Thyroid gland (tissue), 4 donors: ENCODE measurements at regions not wholly inside any gene's neighbourhood (a gene's known extent, or its start where the extent isn't known, plus 50 kb on each side); places are given as distances from the start of the nearest gene placed in this dataset.

Experiments
- DNase-seq, 2 donors: peaks; one replicate each; pipeline ENCODE4 v3.0.0-alpha.2; 2019
- H3K27ac ChIP-seq, 3 donors: fragments of 200-600 bp; sonication (generic); 1 replicate in 2 of 3; 2 replicates in 1 of 3; pipeline ENCODE4 v1.5.1; 2016 to 2019; ENCODE audit warnings: mild to moderate bottlenecking in 1 of 3, moderate library complexity in 1 of 3
- H3K27me3 ChIP-seq: fragments of 200-600 bp; sonication (generic); one replicate; pipeline ENCODE4 v1.5.1; 2019
- H3K36me3 ChIP-seq, 2 donors: fragments of 200-600 bp; sonication (generic); one replicate each; pipeline ENCODE4 v1.5.1; 2016 to 2019
- H3K4me1 ChIP-seq, 2 donors: fragments of 200-600 bp; sonication (generic); one replicate each; pipeline ENCODE4 v1.5.1; 2017 to 2019
- H3K4me3 ChIP-seq, 3 donors: fragments of 200-600 bp; sonication (generic); replicated peaks in 1 of 3; 1 replicate in 2 of 3; 2 replicates in 1 of 3; pipeline ENCODE4 v1.5.1; 2016; ENCODE audit warnings: mild to moderate bottlenecking in 1 of 3
- H3K9me3 ChIP-seq: fragments of 200-600 bp; sonication (generic); one replicate; pipeline ENCODE4 v1.5.1; 2017
- CTCF ChIP-seq, 6 experiments: fragments of 200-600 bp in 3 of 6; fragments of 450-650 bp in 3 of 6; sonication (generic) in 3 of 6; IDR thresholded peaks; one replicate each; pipeline ENCODE4 v1.5.1; 2016 to 2019; ENCODE audit warnings: antibody characterized with exemption in 6 of 6, mild to moderate bottlenecking in 2 of 6, inconsistent platforms in 1 of 6, moderate library complexity in 1 of 6
- POLR2A ChIP-seq, 2 donors: fragments of 450-650 bp; IDR thresholded peaks; one replicate each; pipeline ENCODE4 v1.6.1; 2017; ENCODE audit warnings: antibody characterized with exemption in 2 of 2, mild to moderate bottlenecking in 2 of 2, moderate library complexity in 1 of 2
- WGBS, 2 donors: methylation state at CpG; one replicate each; pipeline ENCODE4 v1.1.5; 2017; 5-methylcytosine and 5-hydroxymethylcytosine counted together
- intact Hi-C: fragments of 100-400 bp; cut with DNase I; formaldehyde crosslinking; loops from one replicate; pipeline ENCODE4 v1.15.1; 2023

- Histone ChIP-seq H3K4me1 (peaks cover 4% of the 10 kb centered on the region in 2 donors), H3K4me3 (no peak overlapping the region), H3K36me3 (no peaks in the 10 kb centered on the region), H3K9me3 (no peaks in the 10 kb centered on the region), H3K27ac (peak overlapping the region; percentile 54 to 83 (median 77)), H3K27me3 (no peaks in the 10 kb centered on the region)
- WGBS, 2 donors = 65 to 66% methylated on average over 5 of the region's 5 CpGs
- TF ChIP-seq CTCF (IDR thresholded peaks at IDR 0.05) = no peak
- no peak for TF ChIP-seq POLR2A (IDR thresholded peaks at IDR 0.05)
- no peak for DNase-seq
- intact Hi-C loops = no loop called here
Observed at GRCh38 chr6:15037253-15037652, 208.6 kb upstream of the JARID2 start.

- peaks cover 4% of the 10 kb centered on the region in 2 donors for H3K4me1 ChIP-seq
- no peaks in the 10 kb centered on the region for H3K27me3 ChIP-seq
- H3K4me3 ChIP-seq = no peak overlapping the region
- intact Hi-C loops = no loop called here
- TF ChIP-seq POLR2A (IDR thresholded peaks at IDR 0.05) (no peak), CTCF (IDR thresholded peaks at IDR 0.05) (no peak)
- DNase-seq = no peak
- H3K9me3 ChIP-seq = no peaks in the 10 kb centered on the region
- 96 to 98% methylated on average over 11 of the region's 11 CpGs for WGBS, 2 donors
- no peaks in the 10 kb centered on the region for H3K36me3 ChIP-seq
- H3K27ac ChIP-seq = peak overlapping the region in 1 of 3 donors; percentile 54
Observed at GRCh38 chr6:15038013-15038791, 207.7 kb upstream of the JARID2 start.

GRCh38 chr6:15039136-15039535 is 206.7 kb upstream of the JARID2 start:
- Histone ChIP-seq H3K9me3 (no peaks in the 10 kb centered on the region), H3K4me3 (no peak overlapping the region), H3K36me3 (no peaks in the 10 kb centered on the region), H3K27me3 (no peaks in the 10 kb centered on the region), H3K4me1 (peaks cover 4% of the 10 kb centered on the region in 2 donors), H3K27ac (no peak overlapping the region)
- intact Hi-C loops = no loop called here
- DNase-seq = no peak
- no peak for TF ChIP-seq POLR2A (IDR thresholded peaks at IDR 0.05)
- TF ChIP-seq CTCF (IDR thresholded peaks at IDR 0.05) = no peak
- 98 to 100% methylated on average over 3 of the region's 3 CpGs for WGBS, 2 donors

GRCh38 chr6:15042938-15043337 is 202.9 kb upstream of the JARID2 start:
- H3K4me1 ChIP-seq = no peaks in the 10 kb centered on the region
- TF ChIP-seq CTCF (IDR thresholded peaks at IDR 0.05) = no peak
- TF ChIP-seq POLR2A (IDR thresholded peaks at IDR 0.05) = no peak
- WGBS, 2 donors = 92 to 95% methylated on average over 4 of the region's 4 CpGs
- no peaks in the 10 kb centered on the region for H3K9me3 ChIP-seq
- H3K4me3 ChIP-seq = no peak overlapping the region
- no peak overlapping the region for H3K27ac ChIP-seq
- no peaks in the 10 kb centered on the region for H3K27me3 ChIP-seq
- no peak for DNase-seq
- intact Hi-C loops = no loop called here
- no peaks in the 10 kb centered on the region for H3K36me3 ChIP-seq

- Histone ChIP-seq H3K36me3 (no peaks in the 10 kb centered on the region), H3K27me3 (no peaks in the 10 kb centered on the region), H3K27ac (no peak overlapping the region), H3K9me3 (no peaks in the 10 kb centered on the region), H3K4me1 (no peaks in the 10 kb centered on the region), H3K4me3 (no peak overlapping the region)
- no peak for DNase-seq
- no peak for TF ChIP-seq CTCF (IDR thresholded peaks at IDR 0.05)
- no peak for TF ChIP-seq POLR2A (IDR thresholded peaks at IDR 0.05)
- WGBS, 2 donors = 75 to 82% methylated on average over 4 of the region's 4 CpGs
- intact Hi-C loops = no loop called here
Observed at GRCh38 chr6:15044146-15044882, 201.6 kb upstream of the JARID2 start.
